ENCODE measurements at regions not wholly inside any gene's neighbourhood (a gene's known extent, or its start where the extent isn't known, plus 50 kb on each side); places are given as distances from the start of the nearest gene placed in this dataset.

DNA sequence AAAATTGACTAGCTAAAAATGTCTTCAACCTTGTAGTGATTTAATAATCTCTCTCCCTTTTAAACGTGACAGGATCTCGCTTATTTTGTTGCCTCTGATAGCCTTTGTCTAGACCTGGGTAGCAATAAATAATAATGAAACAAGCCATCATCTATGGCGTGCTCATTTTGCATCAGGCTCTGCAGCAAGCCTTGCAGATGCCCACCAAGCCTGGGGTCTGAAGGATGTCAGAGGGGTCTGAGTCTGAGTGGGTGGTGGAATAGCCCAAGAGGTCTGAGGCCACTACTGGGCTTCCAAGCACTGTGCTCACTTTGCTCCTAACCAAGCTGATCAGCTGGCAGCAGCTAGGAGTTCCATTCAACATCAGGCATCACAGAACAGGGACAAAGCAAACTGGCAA is 109.4 kb downstream of the GYPC start:
- no peak overlapping the region for H3K4me3 ChIP-seq (ENCODE audit: insufficient read depth, low read length)
- no peaks in the 10 kb centered on the region for H4K20me1 ChIP-seq (ENCODE audit: insufficient read depth, low read length)
- H3K9me3 ChIP-seq (ENCODE audit: low read depth, low read length): no peaks in the 10 kb centered on the region
- no peaks in the 10 kb centered on the region for H3K4me1 ChIP-seq (ENCODE audit: insufficient read depth, low read length)
- TF ChIP-seq, protein P1, sequence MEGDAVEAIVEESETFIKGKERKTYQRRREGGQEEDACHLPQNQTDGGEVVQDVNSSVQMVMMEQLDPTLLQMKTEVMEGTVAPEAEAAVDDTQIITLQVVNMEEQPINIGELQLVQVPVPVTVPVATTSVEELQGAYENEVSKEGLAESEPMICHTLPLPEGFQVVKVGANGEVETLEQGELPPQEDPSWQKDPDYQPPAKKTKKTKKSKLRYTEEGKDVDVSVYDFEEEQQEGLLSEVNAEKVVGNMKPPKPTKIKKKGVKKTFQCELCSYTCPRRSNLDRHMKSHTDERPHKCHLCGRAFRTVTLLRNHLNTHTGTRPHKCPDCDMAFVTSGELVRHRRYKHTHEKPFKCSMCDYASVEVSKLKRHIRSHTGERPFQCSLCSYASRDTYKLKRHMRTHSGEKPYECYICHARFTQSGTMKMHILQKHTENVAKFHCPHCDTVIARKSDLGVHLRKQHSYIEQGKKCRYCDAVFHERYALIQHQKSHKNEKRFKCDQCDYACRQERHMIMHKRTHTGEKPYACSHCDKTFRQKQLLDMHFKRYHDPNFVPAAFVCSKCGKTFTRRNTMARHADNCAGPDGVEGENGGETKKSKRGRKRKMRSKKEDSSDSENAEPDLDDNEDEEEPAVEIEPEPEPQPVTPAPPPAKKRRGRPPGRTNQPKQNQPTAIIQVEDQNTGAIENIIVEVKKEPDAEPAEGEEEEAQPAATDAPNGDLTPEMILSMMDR (IDR thresholded peaks at IDR 0.05; ENCODE audit: extremely low read depth, low read depth, low read length): no peak
- H3K27me3 ChIP-seq (ENCODE audit: insufficient read depth, low read length): no peaks in the 10 kb centered on the region
- H3K4me2 ChIP-seq (ENCODE audit: insufficient read depth, low read length): no peak overlapping the region
- DNase-seq (ENCODE audit: insufficient read length, low spot score, missing footprints): no peak
- no peaks in the 10 kb centered on the region for H3K36me3 ChIP-seq (ENCODE audit: insufficient read depth, low read length)
- H3K27ac ChIP-seq (ENCODE audit: low read depth, low read length): no peak overlapping the region
- no peaks in the 10 kb centered on the region for H3K79me2 ChIP-seq (ENCODE audit: insufficient read depth, low read length)
- no peak overlapping the region for H2AFZ ChIP-seq (ENCODE audit: low read length)

DNA sequence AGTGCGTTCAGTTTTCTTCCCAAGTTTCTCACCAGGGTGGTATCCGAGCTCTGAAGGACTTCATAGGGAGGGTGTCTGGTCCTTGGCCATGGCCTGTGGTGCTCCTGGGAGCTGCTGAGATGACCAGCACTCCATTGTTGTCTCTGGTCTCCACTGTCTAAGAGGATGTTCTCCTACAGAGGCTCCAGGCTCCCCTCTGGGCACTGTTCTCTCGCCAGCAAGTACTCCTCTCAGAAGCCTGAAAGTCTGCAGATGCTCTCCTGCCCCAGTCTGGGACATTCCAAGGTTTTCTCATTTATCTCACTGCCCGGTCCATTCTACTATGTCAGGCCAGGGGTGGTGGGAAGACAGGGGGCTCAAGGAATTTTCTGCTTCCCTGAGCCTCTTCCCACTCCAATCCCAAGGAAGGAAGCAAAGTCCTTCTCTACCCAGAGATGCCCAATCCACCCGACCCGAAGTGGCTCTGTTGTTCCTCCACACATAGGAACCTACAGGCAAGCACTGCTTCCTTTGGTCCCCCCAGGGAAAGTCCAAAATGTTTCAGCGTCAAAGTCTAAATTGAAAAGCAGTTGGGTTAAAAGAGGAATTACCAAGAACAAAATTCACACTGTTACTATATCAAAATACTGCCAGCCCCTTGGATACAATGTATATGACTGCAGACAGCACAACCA is 110.5 kb downstream of the GYPC start:
- H2AFZ ChIP-seq (ENCODE audit: low read length): no peak overlapping the region
- H4K20me1 ChIP-seq (ENCODE audit: insufficient read depth, low read length): no peaks in the 10 kb centered on the region
- no peaks in the 10 kb centered on the region for H3K36me3 ChIP-seq (ENCODE audit: insufficient read depth, low read length)
- no peaks in the 10 kb centered on the region for H3K27me3 ChIP-seq (ENCODE audit: insufficient read depth, low read length)
- DNase-seq (ENCODE audit: insufficient read length, low spot score, missing footprints): no peak
- no peak overlapping the region for H3K27ac ChIP-seq (ENCODE audit: low read depth, low read length)
- TF ChIP-seq, protein P1 (IDR thresholded peaks at IDR 0.05; ENCODE audit: extremely low read depth, low read depth, low read length): no peak
- H3K4me3 ChIP-seq (ENCODE audit: insufficient read depth, low read length): no peak overlapping the region
- no peaks in the 10 kb centered on the region for H3K79me2 ChIP-seq (ENCODE audit: insufficient read depth, low read length)
- no peak overlapping the region for H3K4me2 ChIP-seq (ENCODE audit: insufficient read depth, low read length)
- no peaks in the 10 kb centered on the region for H3K9me3 ChIP-seq (ENCODE audit: low read depth, low read length)
- H3K4me1 ChIP-seq (ENCODE audit: insufficient read depth, low read length): no peaks in the 10 kb centered on the region

DNA sequence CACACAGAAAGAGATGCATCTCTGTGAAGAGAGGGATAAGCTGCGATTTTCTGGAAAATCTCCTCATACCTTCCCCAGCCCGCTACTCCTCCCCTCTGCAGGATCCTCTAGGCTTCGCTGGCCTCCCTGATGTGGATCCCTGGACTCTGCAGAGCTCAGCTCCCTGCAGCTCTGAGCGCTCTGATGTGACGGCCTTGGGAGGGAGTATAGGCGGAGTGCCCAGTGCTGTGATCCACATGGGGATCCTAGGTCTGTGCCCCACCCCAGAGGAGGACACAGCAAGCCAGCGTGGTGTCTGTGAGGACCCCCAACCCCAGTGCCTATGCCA is 111.0 kb downstream of the GYPC start:
- no peaks in the 10 kb centered on the region for H3K4me1 ChIP-seq (ENCODE audit: insufficient read depth, low read length)
- H4K20me1 ChIP-seq (ENCODE audit: insufficient read depth, low read length): no peaks in the 10 kb centered on the region
- H3K36me3 ChIP-seq (ENCODE audit: insufficient read depth, low read length): no peaks in the 10 kb centered on the region
- no peaks in the 10 kb centered on the region for H3K9me3 ChIP-seq (ENCODE audit: low read depth, low read length)
- H3K4me3 ChIP-seq (ENCODE audit: insufficient read depth, low read length): no peak overlapping the region
- H3K79me2 ChIP-seq (ENCODE audit: insufficient read depth, low read length): no peaks in the 10 kb centered on the region
- H3K27ac ChIP-seq (ENCODE audit: low read depth, low read length): no peak overlapping the region
- no peak for DNase-seq (ENCODE audit: insufficient read length, low spot score, missing footprints)
- H2AFZ ChIP-seq (ENCODE audit: low read length): no peak overlapping the region
- TF ChIP-seq, protein P1 (IDR thresholded peaks at IDR 0.05; ENCODE audit: extremely low read depth, low read depth, low read length): no peak
- H3K27me3 ChIP-seq (ENCODE audit: insufficient read depth, low read length): no peaks in the 10 kb centered on the region
- H3K4me2 ChIP-seq (ENCODE audit: insufficient read depth, low read length): no peak overlapping the region

DNA sequence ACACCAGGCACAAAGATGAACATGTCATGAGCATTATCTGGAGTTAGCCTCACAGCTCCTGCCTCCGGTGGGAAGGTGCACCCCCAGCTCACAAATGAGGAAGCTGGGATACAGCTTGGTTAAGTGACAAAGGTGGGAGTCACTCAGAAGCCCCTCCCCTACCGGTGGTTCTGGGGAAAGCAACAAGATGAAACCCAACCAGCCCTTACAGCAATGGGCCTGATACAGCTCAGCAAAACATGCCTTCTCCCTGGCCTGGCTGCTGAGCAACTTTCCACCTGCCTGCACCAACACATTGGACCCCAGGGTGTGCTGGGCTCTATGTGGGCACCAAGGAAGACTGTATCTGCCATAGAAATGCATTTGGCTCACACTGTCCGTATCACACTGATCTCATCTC is 113.2 kb downstream of the GYPC start:
- no peaks in the 10 kb centered on the region for H3K36me3 ChIP-seq (ENCODE audit: insufficient read depth, low read length)
- no peak overlapping the region for H3K4me3 ChIP-seq (ENCODE audit: insufficient read depth, low read length)
- no peaks in the 10 kb centered on the region for H4K20me1 ChIP-seq (ENCODE audit: insufficient read depth, low read length)
- H2AFZ ChIP-seq (ENCODE audit: low read length): no peak overlapping the region
- H3K4me1 ChIP-seq (ENCODE audit: insufficient read depth, low read length): no peaks in the 10 kb centered on the region
- no peaks in the 10 kb centered on the region for H3K9me3 ChIP-seq (ENCODE audit: low read depth, low read length)
- DNase-seq (ENCODE audit: insufficient read length, low spot score, missing footprints): no peak
- H3K27me3 ChIP-seq (ENCODE audit: insufficient read depth, low read length): no peaks in the 10 kb centered on the region
- no peak overlapping the region for H3K27ac ChIP-seq (ENCODE audit: low read depth, low read length)
- H3K79me2 ChIP-seq (ENCODE audit: insufficient read depth, low read length): no peaks in the 10 kb centered on the region
- H3K4me2 ChIP-seq (ENCODE audit: insufficient read depth, low read length): no peak overlapping the region
- TF ChIP-seq, protein P1 (IDR thresholded peaks at IDR 0.05; ENCODE audit: extremely low read depth, low read depth, low read length): no peak

Measured in osteoblast (primary cell).